HG02973 (cell line): ENCODE measurements at regions not wholly inside any gene's neighbourhood (a gene's known extent, or its start where the extent isn't known, plus 50 kb on each side); places are given as distances from the start of the nearest gene placed in this dataset.
"Not testable (repeated sequence)": the region's sequence is repeated elsewhere in the genome, so short reads cannot be mapped to it uniquely, and the experiment has no call there.

Source experiments
- ATAC-seq: cut with Tn5 transposase; IDR thresholded peaks from one replicate; pipeline ENCODE4 v1.9.1; 2021; ENCODE audit warnings: moderate library complexity; ENCODE audit not compliant: unreplicated experiment

GRCh38 chr2:241956521-241957110 lies 87.1 kb downstream of the RTP5 start:
- ATAC-seq: no peak

DNA sequence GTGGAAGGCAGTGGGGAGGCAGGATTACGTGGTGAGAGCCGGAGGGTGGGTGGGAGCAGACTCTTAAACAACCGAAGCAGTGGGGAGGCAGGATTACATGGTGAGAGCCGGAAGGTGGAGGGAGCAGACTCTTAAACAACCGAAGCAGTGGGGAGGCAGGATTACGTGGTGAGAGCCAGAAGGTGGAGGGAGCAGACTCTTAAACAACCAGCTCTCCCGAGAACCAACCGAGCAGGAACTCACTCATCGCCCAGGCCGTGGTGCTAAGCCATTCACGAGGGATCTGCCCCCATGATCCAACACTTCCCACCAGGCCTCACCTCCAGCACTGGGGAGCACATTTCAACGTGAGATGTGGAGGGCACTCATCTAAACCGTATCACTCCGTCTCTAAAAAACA lies 87.7 kb downstream of the RTP5 start:
- no peak for ATAC-seq

DNA sequence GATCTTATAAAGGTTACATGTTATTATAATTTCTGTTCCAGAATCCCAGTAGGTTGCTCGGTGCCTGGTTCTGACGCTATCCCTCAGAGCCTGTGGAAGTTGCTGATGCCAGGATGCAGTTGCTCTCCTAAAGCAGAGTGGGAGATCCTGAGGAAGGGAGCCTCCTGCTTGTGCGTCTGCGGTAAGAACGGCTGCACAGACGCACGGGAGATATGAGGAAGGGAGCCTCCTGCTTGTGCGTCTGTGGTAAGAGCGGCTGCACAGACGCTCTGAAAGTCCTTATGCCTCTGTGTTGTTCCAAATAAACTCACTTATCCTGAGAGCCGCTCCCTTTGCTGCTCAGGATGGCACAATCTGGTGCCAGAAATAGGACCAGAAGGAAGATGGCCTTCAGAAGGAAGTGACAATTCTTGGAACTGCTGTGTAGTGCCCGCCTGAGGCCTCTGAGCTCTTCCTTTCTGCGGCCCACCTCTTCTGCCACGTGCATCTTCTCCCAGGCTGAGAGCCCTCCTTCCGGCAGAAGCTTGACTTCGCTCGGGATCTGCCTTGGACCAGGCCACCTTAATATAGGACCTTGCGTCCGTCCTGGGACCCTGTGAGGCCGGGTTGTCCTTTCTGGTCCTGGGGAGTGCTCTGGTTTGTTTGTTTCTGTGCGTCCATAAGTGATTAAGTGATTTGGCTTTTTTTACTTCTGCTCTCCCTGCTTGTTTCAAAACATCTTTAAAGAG lies 89.5 kb downstream of the RTP5 start:
- ATAC-seq: no peak

DNA sequence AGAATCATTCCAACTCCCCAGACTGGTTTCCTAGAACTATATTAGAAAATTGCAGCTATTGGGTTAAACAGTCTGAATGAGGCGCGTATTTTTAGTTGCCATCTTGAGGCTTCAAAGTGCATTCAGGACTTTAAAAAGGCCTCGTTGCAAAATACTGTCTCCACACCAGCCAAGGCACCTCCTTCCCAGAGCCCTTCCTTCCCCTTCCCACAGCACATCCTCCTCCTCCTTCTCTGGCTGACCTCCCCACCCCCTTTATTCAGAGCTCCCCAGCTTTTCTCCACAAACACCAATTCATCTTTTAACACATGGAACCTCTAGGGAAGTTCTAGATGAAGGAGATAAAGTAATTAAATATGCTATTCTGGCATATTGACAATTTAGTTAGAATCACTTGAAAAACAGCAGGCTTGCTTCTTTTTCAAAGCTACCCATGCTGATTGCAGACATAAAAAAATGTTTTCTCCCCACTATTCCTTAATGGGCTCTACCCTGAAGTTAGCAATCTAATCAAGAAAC lies 90.3 kb downstream of the RTP5 start:
- no peak for ATAC-seq

GRCh38 chr2:241961454-241961853 lies 91.9 kb downstream of the RTP5 start:
- no peak for ATAC-seq

GRCh38 chr2:241964133-241964532 lies 94.6 kb downstream of the RTP5 start:
- no peak for ATAC-seq

GRCh38 chr2:241965931-241966412 lies 96.4 kb downstream of the RTP5 start:
- ATAC-seq: peak; percentile 67

DNA sequence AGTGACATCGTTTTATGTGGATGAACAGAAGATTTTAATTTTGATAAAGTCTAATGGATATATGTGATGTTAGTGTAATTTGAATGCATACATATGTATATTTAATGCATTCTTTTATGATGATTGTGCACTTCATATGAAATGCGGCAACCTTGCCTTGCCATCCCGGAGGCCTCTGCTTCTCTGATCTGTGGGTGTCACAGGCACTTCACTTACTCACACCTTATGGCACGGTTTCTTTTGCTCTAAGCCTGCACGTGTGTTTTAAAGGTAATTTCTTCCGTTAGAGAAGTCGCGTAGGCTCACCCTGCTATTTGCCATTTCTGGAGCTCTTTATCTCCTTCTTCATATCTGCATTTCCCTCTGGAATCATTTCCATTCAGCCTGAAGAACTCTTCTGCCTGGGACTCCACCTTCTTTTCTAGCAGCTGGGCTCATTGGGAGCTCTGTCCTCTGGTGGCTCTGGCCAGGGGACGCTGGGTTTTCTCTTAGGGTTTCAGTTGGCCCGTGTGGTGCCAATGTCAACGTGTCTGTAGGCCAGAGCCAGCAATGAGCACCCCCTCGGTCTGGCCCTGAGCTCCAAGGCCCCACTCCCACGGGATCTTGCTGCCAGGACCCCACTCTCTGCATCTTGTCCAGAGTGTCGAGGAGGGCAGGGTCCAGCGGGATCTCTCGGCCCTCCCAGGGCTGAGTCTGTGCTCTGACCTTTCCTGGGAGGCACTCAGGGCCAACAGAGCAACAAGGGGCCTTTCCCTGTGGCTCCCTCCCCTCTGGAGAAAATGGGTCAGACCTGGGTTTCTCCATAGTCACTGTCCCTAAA lies 97.3 kb downstream of the RTP5 start:
- ATAC-seq: no peak

DNA sequence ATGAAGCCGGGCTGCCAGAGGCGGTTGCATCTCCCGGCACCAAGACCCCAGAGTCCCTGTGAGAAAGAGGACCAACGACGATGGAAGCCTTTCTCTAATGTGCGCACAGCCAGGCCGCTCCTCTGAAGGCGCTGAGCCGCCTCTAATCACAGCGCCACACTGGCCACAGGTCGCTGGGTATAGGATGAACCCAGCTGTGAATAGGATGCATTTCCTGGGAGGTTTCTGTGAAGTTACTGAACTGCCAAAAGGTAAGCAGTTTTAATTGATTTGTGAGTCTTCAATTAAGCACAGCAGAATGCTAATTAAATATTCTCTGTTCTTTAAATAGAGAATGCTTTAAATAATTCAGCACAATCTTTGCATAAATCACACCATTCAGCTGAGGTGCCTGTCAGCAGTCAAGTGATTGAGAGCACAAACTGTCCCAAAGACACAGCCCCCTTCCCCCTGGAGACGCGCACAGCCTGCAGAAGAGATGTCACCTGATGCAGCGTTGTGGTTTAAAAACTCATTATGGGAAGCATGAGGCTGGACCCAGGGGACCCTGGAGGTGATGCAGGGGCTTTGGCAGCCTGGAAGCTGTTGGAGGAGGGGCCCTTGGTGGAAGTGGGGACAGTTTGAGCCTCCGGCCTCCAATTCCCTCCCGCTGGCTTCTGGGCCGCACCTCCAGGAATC lies 98.1 kb downstream of the RTP5 start:
- no peak for ATAC-seq

DNA sequence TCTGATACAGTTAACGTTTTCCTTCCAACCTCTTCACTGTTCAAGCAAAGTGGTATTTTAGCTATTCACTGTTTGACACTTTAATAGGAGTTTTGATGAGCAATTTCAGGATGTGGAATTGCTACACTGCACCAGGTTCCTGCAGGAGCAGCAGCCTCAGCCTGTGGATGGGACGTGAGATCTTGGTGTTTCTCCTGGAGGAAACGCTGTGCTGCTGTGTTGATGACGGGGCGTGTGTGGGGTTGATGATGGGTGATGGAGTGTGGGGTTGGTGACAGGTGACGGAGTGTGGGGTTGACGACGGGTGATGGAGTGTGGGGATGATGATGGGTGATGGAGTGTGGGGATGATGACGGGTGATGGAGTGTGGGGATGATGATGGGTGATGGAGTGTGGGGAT lies 98.9 kb downstream of the RTP5 start:
- no peak for ATAC-seq

DNA sequence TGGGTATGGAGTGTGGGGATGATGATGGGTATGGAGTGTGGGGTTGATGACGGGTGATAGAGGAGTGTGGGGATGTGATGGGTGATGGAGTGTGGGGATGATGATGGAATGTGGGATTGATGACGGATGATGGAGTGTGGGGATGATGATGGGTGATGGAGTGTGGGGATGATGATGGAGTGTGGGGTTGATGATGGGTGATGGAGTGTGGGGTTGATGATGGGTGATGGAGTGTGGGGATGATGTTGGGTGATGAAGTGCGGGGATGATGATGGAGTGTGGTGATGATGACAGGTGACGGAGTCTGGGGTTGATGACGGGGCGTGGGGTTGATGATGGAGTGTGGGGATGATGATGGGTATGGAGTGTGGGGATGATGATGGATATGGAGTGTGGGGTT lies 99.7 kb downstream of the RTP5 start:
- not testable (repeated sequence) for ATAC-seq

DNA sequence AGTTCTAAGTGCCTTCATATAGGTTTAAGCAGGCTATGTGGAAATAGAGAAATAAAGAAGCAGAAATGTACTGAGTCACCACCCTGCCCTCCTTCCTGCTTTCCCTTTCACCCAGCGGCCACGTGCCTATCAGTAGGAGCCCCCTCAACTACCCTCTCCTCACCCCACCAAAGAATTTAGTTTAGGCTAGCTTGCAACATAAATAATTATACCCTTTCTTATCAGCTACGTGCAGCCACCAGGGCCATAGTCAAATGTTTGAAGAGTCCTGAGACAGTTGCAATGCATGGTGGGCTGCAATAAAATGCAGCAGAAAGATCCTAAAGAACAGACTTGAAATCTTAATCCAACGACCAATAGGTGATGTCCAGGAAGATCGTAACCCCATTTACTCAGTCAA lies 101.2 kb downstream of the RTP5 start:
- ATAC-seq: no peak

DNA sequence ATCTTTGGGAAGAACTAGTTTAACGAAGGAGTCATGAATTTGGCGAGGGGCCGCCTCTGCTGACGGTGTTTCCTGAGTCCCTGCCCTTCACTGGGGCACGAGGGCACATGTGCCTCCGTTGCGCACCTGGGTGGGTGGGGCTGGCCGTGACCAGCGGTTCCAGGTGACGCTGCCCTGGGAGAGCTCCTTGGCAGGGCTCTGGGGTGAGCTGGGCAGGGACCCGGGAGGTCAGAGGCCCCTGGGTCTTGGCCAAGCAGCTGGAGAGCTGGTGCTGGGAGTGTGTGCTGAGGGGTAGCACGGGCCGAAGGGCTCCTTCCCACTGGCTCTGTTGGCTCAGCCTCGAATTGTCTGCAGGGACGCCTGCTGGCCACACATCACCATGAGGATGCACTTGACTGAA lies 104.6 kb downstream of the RTP5 start:
- no peak for ATAC-seq

GRCh38 chr2:241974851-241975592 lies 105.5 kb downstream of the RTP5 start:
- no peak for ATAC-seq

GRCh38 chr2:241975593-241976284 lies 106.2 kb downstream of the RTP5 start:
- no peak for ATAC-seq

GRCh38 chr2:241976296-241976695 lies 106.8 kb downstream of the RTP5 start:
- no peak for ATAC-seq

GRCh38 chr2:241977557-241978300 lies 108.2 kb downstream of the RTP5 start:
- no peak for ATAC-seq

DNA sequence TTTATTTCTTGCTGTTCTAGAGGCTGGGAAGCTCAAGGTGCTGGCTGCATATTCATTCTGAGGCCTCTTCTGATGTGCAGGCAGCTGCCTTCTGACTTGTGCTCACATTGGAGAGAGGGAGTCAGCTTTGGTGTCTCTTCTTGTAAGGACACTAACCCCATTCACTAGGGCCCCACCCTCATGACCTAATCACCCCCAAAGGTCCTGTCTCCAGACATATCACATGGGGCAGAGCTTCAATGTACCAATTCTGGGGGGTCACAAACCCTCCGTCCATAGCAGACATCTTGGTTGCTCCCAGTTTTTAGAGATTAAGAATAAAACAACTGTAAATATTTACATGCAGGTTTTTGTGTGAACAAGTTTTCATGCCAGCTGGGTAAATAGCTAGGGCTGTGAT lies 109.1 kb downstream of the RTP5 start:
- no peak for ATAC-seq

DNA sequence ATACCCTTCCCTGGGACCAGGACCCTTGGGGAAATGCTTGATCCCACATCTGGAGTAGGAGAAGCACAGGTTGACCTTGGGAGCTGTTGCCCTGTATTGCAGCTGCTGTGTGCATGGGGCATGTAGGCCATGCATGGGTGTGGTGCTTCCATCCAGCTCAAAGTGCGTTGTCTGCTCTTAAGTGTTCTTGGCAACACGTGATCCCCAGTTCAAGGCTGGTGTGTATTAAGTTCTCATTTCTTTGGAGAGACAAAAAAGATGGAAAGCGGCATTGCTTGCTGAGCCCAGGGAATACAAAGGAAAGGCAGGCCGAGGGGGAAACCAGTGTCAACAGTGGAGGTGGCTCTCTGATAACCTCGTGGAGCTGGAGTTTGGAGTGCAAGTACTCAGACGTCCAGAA lies 110.7 kb downstream of the RTP5 start:
- ATAC-seq: no peak
